Fibroblast of lung (primary cell): ENCODE measurements at regions not wholly inside any gene's neighbourhood (a gene's known extent, or its start where the extent isn't known, plus 50 kb on each side); places are given as distances from the start of the nearest gene placed in this dataset.
"Not testable (repeated sequence)": the region's sequence is repeated elsewhere in the genome, so short reads cannot be mapped to it uniquely, and the experiment has no call there.

Experiments used
- DNase-seq, 2 donors: peaks; one replicate each; pipeline versions ENCODE4 v3.0.0 to v3.0.0-alpha.2; 2010; ENCODE audit warnings: low read depth in 2 of 2
- H2AFZ ChIP-seq: 2 replicates; pipeline ENCODE4 v1.5.1; 2012; ENCODE audit warnings: low read length, control low read depth, inconsistent platforms
- H3K27ac ChIP-seq: 2 replicates; pipeline ENCODE4 v1.5.1; 2011; ENCODE audit warnings: low read length, control low read depth; ENCODE audit not compliant: insufficient read depth
- H3K27me3 ChIP-seq: 2 replicates; pipeline ENCODE4 v1.5.1; 2011; ENCODE audit warnings: mild to moderate bottlenecking, low read length; ENCODE audit not compliant: control insufficient read depth, insufficient read depth
- H3K36me3 ChIP-seq: 2 replicates; pipeline ENCODE4 v1.5.1; 2011; ENCODE audit warnings: low read length; ENCODE audit not compliant: control insufficient read depth, insufficient read depth
- H3K4me1 ChIP-seq: 2 replicates; pipeline ENCODE4 v1.5.1; 2011; ENCODE audit warnings: low read length; ENCODE audit not compliant: control insufficient read depth, insufficient read depth; ENCODE audit errors: extremely low read depth
- H3K4me2 ChIP-seq: 2 replicates; pipeline ENCODE4 v1.5.1; 2011; ENCODE audit warnings: low read length, control low read depth; ENCODE audit not compliant: insufficient read depth; ENCODE audit errors: extremely low read depth
- H3K4me3 ChIP-seq, 4 experiments: fragments of 200-600 bp in 1 of 4; sonication (generic) in 1 of 4; replicated peaks in 1 of 4; 2 replicates each; pipeline ENCODE4 v1.5.1; 2011 to 2016; ENCODE audit warnings: low read length in 4 of 4, low read depth in 3 of 4, mild to moderate bottlenecking in 3 of 4, control low read depth in 2 of 4, inconsistent platforms in 1 of 4, mixed read lengths in 1 of 4; ENCODE audit not compliant: insufficient read depth in 1 of 4; ENCODE audit errors: control extremely low read depth in 1 of 4
- H3K79me2 ChIP-seq: 2 replicates; pipeline ENCODE4 v1.5.1; 2012; ENCODE audit warnings: mild to moderate bottlenecking, low read length, inconsistent platforms; ENCODE audit not compliant: control insufficient read depth, insufficient read depth
- H3K9ac ChIP-seq: 2 replicates; pipeline ENCODE4 v1.5.1; 2011; ENCODE audit warnings: mild to moderate bottlenecking, low read length, control low read depth; ENCODE audit not compliant: insufficient read depth
- H3K9me3 ChIP-seq: 2 replicates; pipeline ENCODE4 v1.5.1; 2012; ENCODE audit warnings: low read depth, low read length; ENCODE audit not compliant: control insufficient read depth, insufficient read depth
- H4K20me1 ChIP-seq: 2 replicates; pipeline ENCODE4 v1.5.1; 2011; ENCODE audit warnings: low read length; ENCODE audit not compliant: control insufficient read depth, insufficient read depth; ENCODE audit errors: extremely low read depth
- CTCF ChIP-seq, 2 donors: IDR thresholded peaks in 1 of 2; conservative IDR thresholded peaks in 1 of 2; 1 replicate in 1 of 2; 2 replicates in 1 of 2; pipeline ENCODE4 v1.5.1; 2011 to 2012; ENCODE audit warnings: low read length in 2 of 2, control low read depth in 1 of 2, inconsistent platforms in 1 of 2, low read depth in 1 of 2, mild to moderate bottlenecking in 1 of 2
- EZH2 ChIP-seq: IDR thresholded peaks from 2 replicates; pipeline ENCODE4 v1.5.1; 2012; ENCODE audit warnings: low read length, control low read depth, mild to moderate bottlenecking; ENCODE audit errors: missing control alignments

- no peak for DNase-seq
- H3K79me2 ChIP-seq: no peaks in the 10 kb centered on the region
- no peak overlapping the region for H2AFZ ChIP-seq
- no peaks in the 10 kb centered on the region for H4K20me1 ChIP-seq
- no peaks in the 10 kb centered on the region for H3K36me3 ChIP-seq
- H3K9me3 ChIP-seq: no peaks in the 10 kb centered on the region
- H3K4me3 ChIP-seq: no peak overlapping the region
- no peak overlapping the region for H3K27ac ChIP-seq
- H3K27me3 ChIP-seq: no peaks in the 10 kb centered on the region
- no peak overlapping the region for H3K4me2 ChIP-seq
- no peaks in the 10 kb centered on the region for H3K4me1 ChIP-seq
- H3K9ac ChIP-seq: no peak overlapping the region
- TF ChIP-seq CTCF (conservative IDR thresholded peaks at IDR 0.05 in 1 of 2, IDR thresholded peaks at IDR 0.05 in 1 of 2; ENCODE audit: low read depth in 1 of 2, low read length in 2 of 2) (no peak), EZH2 (no peak)
Observed at GRCh38 chr6:4336084-4336483, 200.7 kb upstream of the ECI2 start.

GRCh38 chr6:4334158-4334740, 198.9 kb upstream of the ECI2 start:
- H2AFZ ChIP-seq, H3K4me2 ChIP-seq, H3K27ac ChIP-seq: not testable (repeated sequence)

GRCh38 chr6:4327841-4328240, 192.5 kb upstream of the ECI2 start:
- Histone ChIP-seq H3K79me2 (no peaks in the 10 kb centered on the region), H3K4me3 (no peak overlapping the region), H3K4me2 (no peak overlapping the region), H3K27me3 (no peaks in the 10 kb centered on the region), H3K4me1 (no peaks in the 10 kb centered on the region), H2AFZ (no peak overlapping the region), H3K9me3 (no peaks in the 10 kb centered on the region), H4K20me1 (no peaks in the 10 kb centered on the region), H3K27ac (no peak overlapping the region), H3K36me3 (no peaks in the 10 kb centered on the region), H3K9ac (no peak overlapping the region)
- TF ChIP-seq CTCF (conservative IDR thresholded peaks at IDR 0.05 in 1 of 2, IDR thresholded peaks at IDR 0.05 in 1 of 2; ENCODE audit: low read depth in 1 of 2, low read length in 2 of 2): no peak
- TF ChIP-seq EZH2: no peak
- no peak for DNase-seq

More at GRCh38 chr6:4334158-4334740, 198.9 kb upstream of the ECI2 start:
- DNase-seq, H3K36me3 ChIP-seq, H3K4me3 ChIP-seq, H4K20me1 ChIP-seq, H3K9me3 ChIP-seq, H3K27me3 ChIP-seq, H3K9ac ChIP-seq, H3K4me1 ChIP-seq, H3K79me2 ChIP-seq: not testable (repeated sequence)
